ENCODE measurements at regions not wholly inside any gene's neighbourhood (a gene's known extent, or its start where the extent isn't known, plus 50 kb on each side); places are given as distances from the start of the nearest gene placed in this dataset.
"Not testable (repeated sequence)": the region's sequence is repeated elsewhere in the genome, so short reads cannot be mapped to it uniquely, and the experiment has no call there.

DNA sequence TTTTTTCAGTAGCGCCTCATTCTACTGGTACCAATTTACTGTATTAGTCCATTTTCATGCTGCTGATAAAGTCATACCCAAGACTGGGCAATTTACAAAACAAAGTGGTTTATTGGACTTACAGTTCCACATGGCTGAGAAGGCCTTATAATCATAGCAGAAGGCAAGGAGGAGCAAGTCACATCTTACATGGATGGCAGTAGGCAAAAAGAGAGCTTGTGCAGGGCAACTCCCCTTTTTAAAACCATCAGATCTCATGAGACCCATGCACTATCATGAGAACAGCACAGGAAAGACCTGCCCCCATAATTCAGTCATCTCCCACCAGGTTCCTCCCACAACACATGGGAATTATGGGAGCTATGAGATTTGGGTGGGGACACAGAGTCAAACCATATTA is 443.5 kb downstream of the SH2D1A start:
- TF ChIP-seq, protein P1, sequence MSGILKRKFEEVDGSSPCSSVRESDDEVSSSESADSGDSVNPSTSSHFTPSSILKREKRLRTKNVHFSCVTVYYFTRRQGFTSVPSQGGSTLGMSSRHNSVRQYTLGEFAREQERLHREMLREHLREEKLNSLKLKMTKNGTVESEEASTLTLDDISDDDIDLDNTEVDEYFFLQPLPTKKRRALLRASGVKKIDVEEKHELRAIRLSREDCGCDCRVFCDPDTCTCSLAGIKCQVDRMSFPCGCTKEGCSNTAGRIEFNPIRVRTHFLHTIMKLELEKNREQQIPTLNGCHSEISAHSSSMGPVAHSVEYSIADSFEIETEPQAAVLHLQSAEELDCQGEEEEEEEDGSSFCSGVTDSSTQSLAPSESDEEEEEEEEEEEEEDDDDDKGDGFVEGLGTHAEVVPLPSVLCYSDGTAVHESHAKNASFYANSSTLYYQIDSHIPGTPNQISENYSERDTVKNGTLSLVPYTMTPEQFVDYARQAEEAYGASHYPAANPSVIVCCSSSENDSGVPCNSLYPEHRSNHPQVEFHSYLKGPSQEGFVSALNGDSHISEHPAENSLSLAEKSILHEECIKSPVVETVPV (CRISPR knock-in tag; IDR thresholded peaks at IDR 0.05): not testable (repeated sequence)
- TF ChIP-seq, protein P2, sequence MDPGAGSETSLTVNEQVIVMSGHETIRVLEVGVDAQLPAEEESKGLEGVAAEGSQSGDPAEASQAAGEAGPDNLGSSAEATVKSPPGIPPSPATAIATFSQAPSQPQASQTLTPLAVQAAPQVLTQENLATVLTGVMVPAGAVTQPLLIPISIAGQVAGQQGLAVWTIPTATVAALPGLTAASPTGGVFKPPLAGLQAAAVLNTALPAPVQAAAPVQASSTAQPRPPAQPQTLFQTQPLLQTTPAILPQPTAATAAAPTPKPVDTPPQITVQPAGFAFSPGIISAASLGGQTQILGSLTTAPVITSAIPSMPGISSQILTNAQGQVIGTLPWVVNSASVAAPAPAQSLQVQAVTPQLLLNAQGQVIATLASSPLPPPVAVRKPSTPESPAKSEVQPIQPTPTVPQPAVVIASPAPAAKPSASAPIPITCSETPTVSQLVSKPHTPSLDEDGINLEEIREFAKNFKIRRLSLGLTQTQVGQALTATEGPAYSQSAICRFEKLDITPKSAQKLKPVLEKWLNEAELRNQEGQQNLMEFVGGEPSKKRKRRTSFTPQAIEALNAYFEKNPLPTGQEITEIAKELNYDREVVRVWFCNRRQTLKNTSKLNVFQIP (CRISPR knock-in tag; IDR thresholded peaks at IDR 0.05; ENCODE audit: borderline replicate concordance, low read depth): not testable (repeated sequence)
- not testable (repeated sequence) for TF ChIP-seq PPARA (CRISPR knock-in tag; IDR thresholded peaks at IDR 0.05; ENCODE audit: borderline replicate concordance); TCF4 (CRISPR knock-in tag; IDR thresholded peaks at IDR 0.05; ENCODE audit: borderline replicate concordance); ZNF8 (CRISPR knock-in tag; IDR thresholded peaks at IDR 0.05)
- TF ChIP-seq, protein P3, sequence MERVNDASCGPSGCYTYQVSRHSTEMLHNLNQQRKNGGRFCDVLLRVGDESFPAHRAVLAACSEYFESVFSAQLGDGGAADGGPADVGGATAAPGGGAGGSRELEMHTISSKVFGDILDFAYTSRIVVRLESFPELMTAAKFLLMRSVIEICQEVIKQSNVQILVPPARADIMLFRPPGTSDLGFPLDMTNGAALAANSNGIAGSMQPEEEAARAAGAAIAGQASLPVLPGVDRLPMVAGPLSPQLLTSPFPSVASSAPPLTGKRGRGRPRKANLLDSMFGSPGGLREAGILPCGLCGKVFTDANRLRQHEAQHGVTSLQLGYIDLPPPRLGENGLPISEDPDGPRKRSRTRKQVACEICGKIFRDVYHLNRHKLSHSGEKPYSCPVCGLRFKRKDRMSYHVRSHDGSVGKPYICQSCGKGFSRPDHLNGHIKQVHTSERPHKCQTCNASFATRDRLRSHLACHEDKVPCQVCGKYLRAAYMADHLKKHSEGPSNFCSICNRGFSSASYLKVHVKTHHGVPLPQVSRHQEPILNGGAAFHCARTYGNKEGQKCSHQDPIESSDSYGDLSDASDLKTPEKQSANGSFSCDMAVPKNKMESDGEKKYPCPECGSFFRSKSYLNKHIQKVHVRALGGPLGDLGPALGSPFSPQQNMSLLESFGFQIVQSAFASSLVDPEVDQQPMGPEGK (CRISPR knock-in tag; IDR thresholded peaks at IDR 0.05; ENCODE audit: borderline replicate concordance): not testable (repeated sequence)
- TF ChIP-seq, protein P4, sequence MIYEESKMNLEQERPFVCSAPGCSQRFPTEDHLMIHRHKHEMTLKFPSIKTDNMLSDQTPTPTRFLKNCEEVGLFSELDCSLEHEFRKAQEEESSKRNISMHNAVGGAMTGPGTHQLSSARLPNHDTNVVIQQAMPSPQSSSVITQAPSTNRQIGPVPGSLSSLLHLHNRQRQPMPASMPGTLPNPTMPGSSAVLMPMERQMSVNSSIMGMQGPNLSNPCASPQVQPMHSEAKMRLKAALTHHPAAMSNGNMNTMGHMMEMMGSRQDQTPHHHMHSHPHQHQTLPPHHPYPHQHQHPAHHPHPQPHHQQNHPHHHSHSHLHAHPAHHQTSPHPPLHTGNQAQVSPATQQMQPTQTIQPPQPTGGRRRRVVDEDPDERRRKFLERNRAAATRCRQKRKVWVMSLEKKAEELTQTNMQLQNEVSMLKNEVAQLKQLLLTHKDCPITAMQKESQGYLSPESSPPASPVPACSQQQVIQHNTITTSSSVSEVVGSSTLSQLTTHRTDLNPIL (CRISPR knock-in tag; IDR thresholded peaks at IDR 0.05; ENCODE audit: low read depth): not testable (repeated sequence)
